ENCODE measurements at regions not wholly inside any gene's neighbourhood (a gene's known extent, or its start where the extent isn't known, plus 50 kb on each side); places are given as distances from the start of the nearest gene placed in this dataset.

DNA sequence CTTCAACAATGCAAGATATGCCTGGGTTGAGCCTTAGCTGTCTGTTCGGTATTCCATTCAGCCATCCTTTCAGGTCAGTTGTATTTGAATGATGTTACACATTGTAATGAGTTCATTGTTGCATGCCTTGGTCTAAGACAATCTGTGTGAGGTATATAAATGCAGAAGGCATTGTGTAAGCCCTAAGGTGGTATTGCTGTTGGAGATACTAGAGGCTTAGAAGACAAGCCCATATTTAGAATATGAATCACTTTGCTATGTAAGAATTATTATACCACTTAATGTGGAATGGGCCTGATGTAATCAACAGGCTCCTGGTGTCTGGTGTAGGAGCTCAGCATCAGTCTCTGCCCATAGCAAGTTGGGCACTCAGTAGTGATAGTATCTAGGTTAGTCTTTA is 473.4 kb upstream of the GNPDA2 start:
- DNase-seq (no peak), ATAC-seq (ENCODE audit: low read depth) (no peak)
- ChIA-PET POLR2A (no interaction called here), CTCF (no interaction called here)
- H3K27me3 Mint-ChIP-seq: no peaks in the 10 kb centered on the region
- H3K9me3 Mint-ChIP-seq: peaks cover 9% of the 10 kb centered on the region
- intact Hi-C loops (cut with micrococcal nuclease): no loop called here
- H3K4me1 Mint-ChIP-seq: no peaks in the 10 kb centered on the region
- no peak overlapping the region for H3K4me3 Mint-ChIP-seq
- H3K36me3 Mint-ChIP-seq (ENCODE audit: low read depth): no peaks in the 10 kb centered on the region
- TF ChIP-seq, protein P1, sequence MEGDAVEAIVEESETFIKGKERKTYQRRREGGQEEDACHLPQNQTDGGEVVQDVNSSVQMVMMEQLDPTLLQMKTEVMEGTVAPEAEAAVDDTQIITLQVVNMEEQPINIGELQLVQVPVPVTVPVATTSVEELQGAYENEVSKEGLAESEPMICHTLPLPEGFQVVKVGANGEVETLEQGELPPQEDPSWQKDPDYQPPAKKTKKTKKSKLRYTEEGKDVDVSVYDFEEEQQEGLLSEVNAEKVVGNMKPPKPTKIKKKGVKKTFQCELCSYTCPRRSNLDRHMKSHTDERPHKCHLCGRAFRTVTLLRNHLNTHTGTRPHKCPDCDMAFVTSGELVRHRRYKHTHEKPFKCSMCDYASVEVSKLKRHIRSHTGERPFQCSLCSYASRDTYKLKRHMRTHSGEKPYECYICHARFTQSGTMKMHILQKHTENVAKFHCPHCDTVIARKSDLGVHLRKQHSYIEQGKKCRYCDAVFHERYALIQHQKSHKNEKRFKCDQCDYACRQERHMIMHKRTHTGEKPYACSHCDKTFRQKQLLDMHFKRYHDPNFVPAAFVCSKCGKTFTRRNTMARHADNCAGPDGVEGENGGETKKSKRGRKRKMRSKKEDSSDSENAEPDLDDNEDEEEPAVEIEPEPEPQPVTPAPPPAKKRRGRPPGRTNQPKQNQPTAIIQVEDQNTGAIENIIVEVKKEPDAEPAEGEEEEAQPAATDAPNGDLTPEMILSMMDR (IDR thresholded peaks at IDR 0.05): no peak
- no peak overlapping the region for H3K27ac Mint-ChIP-seq

DNA sequence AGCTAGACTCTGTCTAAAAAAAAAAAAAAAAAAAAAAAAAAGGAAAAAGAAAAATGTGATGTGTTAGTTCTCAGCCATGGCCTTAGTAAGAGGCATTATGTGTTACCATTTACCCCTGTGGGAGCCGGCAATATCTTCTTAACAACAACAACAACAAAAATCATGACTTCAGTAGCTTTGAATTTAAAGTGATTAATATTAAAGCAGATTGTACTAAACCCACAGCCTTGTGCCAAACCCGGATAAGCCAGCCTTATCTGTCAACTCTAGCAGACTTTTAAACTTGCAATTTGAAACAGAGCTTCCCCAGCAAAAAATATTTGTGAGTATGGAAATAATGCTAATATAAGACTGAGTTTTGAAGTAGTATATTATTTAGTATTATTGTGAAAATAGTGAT is 462.1 kb upstream of the GNPDA2 start:
- DNase-seq (no peak), ATAC-seq (ENCODE audit: low read depth) (no peak)
- Mint-ChIP-seq H3K27ac (no peak overlapping the region), H3K27me3 (no peaks in the 10 kb centered on the region), H3K4me3 (no peak overlapping the region), H3K9me3 (peaks cover 4% of the 10 kb centered on the region), H3K4me1 (no peaks in the 10 kb centered on the region), H3K36me3 (ENCODE audit: low read depth) (no peaks in the 10 kb centered on the region)
- TF ChIP-seq, protein P1 (IDR thresholded peaks at IDR 0.05): no peak
- ChIA-PET POLR2A (no interaction called here), CTCF (no interaction called here)
- intact Hi-C loops (cut with micrococcal nuclease): no loop called here

DNA sequence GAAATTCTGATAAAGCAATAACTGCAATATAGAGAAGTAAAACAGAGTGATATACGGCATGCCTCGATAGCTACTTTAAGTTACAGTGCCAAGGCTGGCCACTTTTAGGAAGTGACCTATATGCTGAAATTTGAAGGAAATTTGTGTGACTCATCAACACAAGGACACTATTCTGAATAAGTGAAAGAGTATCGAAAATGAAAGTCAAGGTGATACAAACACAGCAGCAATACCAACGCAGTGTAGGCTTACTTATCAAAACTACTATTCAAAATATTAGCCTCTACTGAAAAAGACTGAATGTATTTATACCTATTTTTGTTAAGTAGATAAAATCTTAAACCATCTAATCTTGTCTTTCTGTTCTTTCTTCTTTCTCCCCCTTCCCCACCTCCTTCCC is 459.9 kb upstream of the GNPDA2 start:
- no peak overlapping the region for H3K27ac Mint-ChIP-seq
- DNase-seq (no peak), ATAC-seq (ENCODE audit: low read depth) (no peak)
- intact Hi-C loops (cut with micrococcal nuclease): no loop called here
- no peaks in the 10 kb centered on the region for H3K4me1 Mint-ChIP-seq
- H3K9me3 Mint-ChIP-seq: peaks cover 7% of the 10 kb centered on the region
- TF ChIP-seq, protein P1 (IDR thresholded peaks at IDR 0.05): no peak
- H3K36me3 Mint-ChIP-seq (ENCODE audit: low read depth): no peaks in the 10 kb centered on the region
- H3K4me3 Mint-ChIP-seq: no peak overlapping the region
- H3K27me3 Mint-ChIP-seq: no peaks in the 10 kb centered on the region
- ChIA-PET CTCF (no interaction called here), POLR2A (no interaction called here)

DNA sequence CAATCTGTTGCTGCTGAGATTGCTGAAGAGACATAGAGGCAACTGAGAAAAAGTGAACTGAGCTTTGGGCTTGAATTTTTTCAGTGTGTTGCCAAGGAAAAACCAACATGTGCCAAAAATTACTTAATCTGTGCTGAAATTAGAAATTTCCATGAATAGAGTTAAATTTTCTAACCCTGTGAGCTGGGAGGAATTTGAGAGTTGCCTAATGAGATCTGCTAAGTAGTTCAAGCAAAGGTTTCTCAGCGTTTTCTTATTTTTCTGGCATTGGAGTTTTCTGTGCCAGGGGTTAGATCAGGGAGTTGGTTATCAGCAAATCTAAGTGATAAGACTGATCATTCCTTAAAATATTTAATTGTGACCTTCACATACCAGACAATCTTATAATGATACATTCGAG is 457.5 kb upstream of the GNPDA2 start:
- no peak overlapping the region for H3K27ac Mint-ChIP-seq
- TF ChIP-seq, protein P1 (IDR thresholded peaks at IDR 0.05): no peak
- ChIA-PET POLR2A (no interaction called here), CTCF (no interaction called here)
- H3K36me3 Mint-ChIP-seq (ENCODE audit: low read depth): no peaks in the 10 kb centered on the region
- no peak overlapping the region for H3K4me3 Mint-ChIP-seq
- no peaks in the 10 kb centered on the region for H3K4me1 Mint-ChIP-seq
- H3K27me3 Mint-ChIP-seq: no peaks in the 10 kb centered on the region
- DNase-seq (no peak), ATAC-seq (ENCODE audit: low read depth) (no peak)
- peaks cover 7% of the 10 kb centered on the region for H3K9me3 Mint-ChIP-seq
- intact Hi-C loops (cut with micrococcal nuclease): no loop called here

DNA sequence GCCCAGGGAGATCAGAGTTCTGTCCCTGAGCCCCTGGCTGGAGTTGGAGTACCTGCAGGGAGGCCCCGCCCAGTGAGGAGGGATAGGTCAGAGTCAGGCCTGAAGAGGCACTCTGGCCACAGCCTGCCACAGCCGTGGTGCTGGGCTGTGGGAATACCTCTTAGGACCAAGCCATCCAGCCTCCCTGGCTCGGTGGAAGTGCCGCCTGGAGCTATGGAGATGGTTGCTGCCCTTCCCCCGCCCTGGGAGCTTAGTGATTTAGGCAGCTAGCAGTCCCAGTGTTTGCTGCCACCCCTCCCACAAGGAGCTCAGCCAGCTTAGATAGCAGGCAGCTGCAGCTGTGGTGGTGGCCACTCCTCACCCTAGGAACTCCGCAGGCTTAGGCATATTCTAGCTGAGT is 446.3 kb upstream of the GNPDA2 start:
- H3K36me3 Mint-ChIP-seq (ENCODE audit: low read depth): no peaks in the 10 kb centered on the region
- TF ChIP-seq, protein P1 (IDR thresholded peaks at IDR 0.05): no peak
- H3K4me3 Mint-ChIP-seq: no peak overlapping the region
- DNase-seq (no peak), ATAC-seq (ENCODE audit: low read depth) (no peak)
- CTCF ChIA-PET: no interaction called here
- no peaks in the 10 kb centered on the region for H3K4me1 Mint-ChIP-seq
- intact Hi-C loops (cut with micrococcal nuclease): no loop called here
- H3K9me3 Mint-ChIP-seq: peaks cover 17% of the 10 kb centered on the region
- H3K27ac Mint-ChIP-seq: no peak overlapping the region
- POLR2A ChIA-PET: no interaction called here
- H3K27me3 Mint-ChIP-seq: no peaks in the 10 kb centered on the region
